SU-DHL-6 (cell line): ENCODE measurements at regions not wholly inside any gene's neighbourhood (a gene's known extent, or its start where the extent isn't known, plus 50 kb on each side); places are given as distances from the start of the nearest gene placed in this dataset.

Experiments
- CTCF ChIP-seq: fragments of 200-600 bp; sonication (generic); IDR thresholded peaks from one replicate; pipeline ENCODE4 v1.5.1; 2017; ENCODE audit warnings: antibody characterized with exemption, mild to moderate bottlenecking, low read length, moderate library complexity; ENCODE audit not compliant: insufficient read depth, poor library complexity, severe bottlenecking
- EZH2phosphoT487 ChIP-seq: fragments of 200-600 bp; sonication (generic), shearing (Covaris generic); conservative IDR thresholded peaks from 2 replicates; pipeline ENCODE4 v1.6.1; 2018; ENCODE audit warnings: mild to moderate bottlenecking, antibody characterized with exemption, low read length, moderate library complexity, mixed read lengths

- TF ChIP-seq CTCF, result no peak
- no peak for TF ChIP-seq EZH2phosphoT487
These were observed 459.3 kb downstream of the GALR1 start for GRCh38 chr18:77708826-77709506.
